Upper lobe of left lung (tissue), 6 donors: ENCODE measurements at regions not wholly inside any gene's neighbourhood (a gene's known extent, or its start where the extent isn't known, plus 50 kb on each side); places are given as distances from the start of the nearest gene placed in this dataset.

Source experiments
- ATAC-seq, 2 donors: fragments of 200-7000 bp; cut with Tn5 transposase; one replicate each; pipeline ENCODE4 v1.9.1; 2022; ENCODE audit warnings: mild to moderate bottlenecking in 2 of 2, moderate library complexity in 2 of 2; ENCODE audit not compliant: low FRiP score in 2 of 2
- DNase-seq, 2 donors: peaks; one replicate each; pipeline ENCODE4 v3.0.0-alpha.2; 2019 to 2020
- H3K27ac ChIP-seq, 4 donors: fragments of 200-600 bp; sonication (generic); one replicate each; pipeline ENCODE4 v1.5.1; 2016 to 2019
- H3K27me3 ChIP-seq, 4 donors: fragments of 200-600 bp; sonication (generic); one replicate each; pipeline ENCODE4 v1.5.1; 2017 to 2019
- H3K36me3 ChIP-seq, 4 donors: fragments of 200-600 bp; sonication (generic); one replicate each; pipeline ENCODE4 v1.5.1; 2016 to 2019
- H3K4me1 ChIP-seq, 4 donors: fragments of 200-600 bp; sonication (generic); one replicate each; pipeline ENCODE4 v1.5.1; 2018 to 2019
- H3K4me3 ChIP-seq, 4 donors: fragments of 200-600 bp; sonication (generic); one replicate each; pipeline ENCODE4 v1.5.1; 2017 to 2019; ENCODE audit warnings: mild to moderate bottlenecking in 2 of 4, moderate library complexity in 1 of 4
- H3K9me3 ChIP-seq, 4 donors: fragments of 200-600 bp; sonication (generic); one replicate each; pipeline ENCODE4 v1.5.1; 2018 to 2019
- EP300 ChIP-seq, 4 donors: sonication (generic); formaldehyde crosslinking; IDR thresholded peaks; one replicate each; pipeline ENCODE4 v1.5.1; 2017; ENCODE audit warnings: antibody characterized with exemption in 4 of 4, control low read depth in 2 of 4
- POLR2A ChIP-seq, 4 donors: fragments of 450-650 bp; IDR thresholded peaks; one replicate each; pipeline ENCODE4 v1.5.1; 2016 to 2017; ENCODE audit warnings: antibody characterized with exemption in 4 of 4, mild to moderate bottlenecking in 2 of 4
- POLR2AphosphoS5 ChIP-seq, 2 donors: sonication (generic); formaldehyde crosslinking; IDR thresholded peaks; one replicate each; pipeline ENCODE4 v1.5.1; 2017; ENCODE audit warnings: antibody characterized with exemption in 2 of 2
- WGBS, 2 donors: methylation state at CpG; one replicate each; pipeline ENCODE4 v1.1.5; 2017 to 2018; 5-methylcytosine and 5-hydroxymethylcytosine counted together
- TF ChIP-seq, protein P1 (sequence below), 6 experiments: fragments of 450-650 bp in 4 of 6; fragments of 200-600 bp in 2 of 6; sonication (generic) in 2 of 6; IDR thresholded peaks; one replicate each; pipeline ENCODE4 v1.5.1; 2016 to 2019; ENCODE audit warnings: antibody characterized with exemption in 6 of 6
- donor health status: DM: no; HTN: no; CAD: no; lungs with moderate emphysema.
- donor health status: DM: no; HTN: yes; CAD: no; lungs with severe emphysema.

DNA sequence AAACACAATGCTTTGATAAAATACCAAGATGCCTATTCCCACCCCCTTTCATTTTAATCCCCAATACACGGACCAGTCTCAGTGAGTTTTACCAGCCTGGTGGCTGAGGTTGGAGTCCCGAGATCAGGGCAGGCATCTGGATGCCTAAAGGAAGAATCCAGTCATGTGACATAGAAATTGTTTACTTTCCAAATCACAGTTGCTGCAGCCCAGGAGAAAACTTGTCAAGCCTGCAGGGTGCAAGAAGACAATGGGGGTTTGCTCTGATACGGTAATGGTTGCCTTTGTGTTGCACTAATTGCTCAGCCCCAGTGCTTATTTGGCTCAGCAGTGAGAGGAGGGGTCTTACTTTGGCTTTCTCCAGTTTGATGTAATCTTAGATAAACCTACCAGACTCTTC, 308.5 kb upstream of the POU3F2 start:
- Histone ChIP-seq H3K9me3 (no peaks in the 10 kb centered on the region), H3K27me3 (no peaks in the 10 kb centered on the region), H3K27ac (no peak overlapping the region), H3K4me1 (no peaks in the 10 kb centered on the region), H3K4me3 (no peak overlapping the region), H3K36me3 (no peaks in the 10 kb centered on the region)
- ATAC-seq (no peak), DNase-seq (no peak)
- no peak for TF ChIP-seq POLR2AphosphoS5 (IDR thresholded peaks at IDR 0.05)
- WGBS, 2 donors, result 27% methylated on average over 3 of the region's 3 CpGs

DNA sequence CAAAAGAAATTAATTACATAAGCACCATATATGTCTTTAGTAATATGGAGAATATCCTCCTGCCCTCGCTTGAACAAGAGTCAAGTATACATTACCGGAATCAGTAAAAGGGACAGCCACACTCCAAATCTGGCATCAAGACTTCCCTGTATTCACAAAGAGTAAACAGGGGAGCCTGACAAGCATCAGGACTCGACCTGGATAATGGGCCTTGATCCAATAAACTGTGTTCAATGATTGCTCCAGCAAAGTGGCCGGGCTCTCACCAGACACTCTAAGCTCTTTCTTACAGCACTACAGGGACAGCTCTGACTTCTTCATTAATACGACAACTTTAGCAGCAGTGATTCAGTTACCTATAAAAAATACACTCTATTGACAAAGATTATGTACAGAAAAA, 307.9 kb upstream of the POU3F2 start:
- TF ChIP-seq POLR2A (IDR thresholded peaks at IDR 0.05), result no peak
- TF ChIP-seq POLR2AphosphoS5 (IDR thresholded peaks at IDR 0.05), result no peak
- no peak for TF ChIP-seq EP300 (IDR thresholded peaks at IDR 0.05)
- TF ChIP-seq, protein P1, sequence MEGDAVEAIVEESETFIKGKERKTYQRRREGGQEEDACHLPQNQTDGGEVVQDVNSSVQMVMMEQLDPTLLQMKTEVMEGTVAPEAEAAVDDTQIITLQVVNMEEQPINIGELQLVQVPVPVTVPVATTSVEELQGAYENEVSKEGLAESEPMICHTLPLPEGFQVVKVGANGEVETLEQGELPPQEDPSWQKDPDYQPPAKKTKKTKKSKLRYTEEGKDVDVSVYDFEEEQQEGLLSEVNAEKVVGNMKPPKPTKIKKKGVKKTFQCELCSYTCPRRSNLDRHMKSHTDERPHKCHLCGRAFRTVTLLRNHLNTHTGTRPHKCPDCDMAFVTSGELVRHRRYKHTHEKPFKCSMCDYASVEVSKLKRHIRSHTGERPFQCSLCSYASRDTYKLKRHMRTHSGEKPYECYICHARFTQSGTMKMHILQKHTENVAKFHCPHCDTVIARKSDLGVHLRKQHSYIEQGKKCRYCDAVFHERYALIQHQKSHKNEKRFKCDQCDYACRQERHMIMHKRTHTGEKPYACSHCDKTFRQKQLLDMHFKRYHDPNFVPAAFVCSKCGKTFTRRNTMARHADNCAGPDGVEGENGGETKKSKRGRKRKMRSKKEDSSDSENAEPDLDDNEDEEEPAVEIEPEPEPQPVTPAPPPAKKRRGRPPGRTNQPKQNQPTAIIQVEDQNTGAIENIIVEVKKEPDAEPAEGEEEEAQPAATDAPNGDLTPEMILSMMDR (IDR thresholded peaks at IDR 0.05), result no peak
- no peaks in the 10 kb centered on the region for H3K36me3 ChIP-seq
- no peak for ATAC-seq
- no peak overlapping the region for H3K4me3 ChIP-seq
- no peak overlapping the region for H3K27ac ChIP-seq
- no peaks in the 10 kb centered on the region for H3K4me1 ChIP-seq
- H3K27me3 ChIP-seq, result no peaks in the 10 kb centered on the region
- 38 to 46% methylated on average over 5 of the region's 5 CpGs for WGBS, 2 donors
- H3K9me3 ChIP-seq, result no peaks in the 10 kb centered on the region
- DNase-seq, result no peak

DNA sequence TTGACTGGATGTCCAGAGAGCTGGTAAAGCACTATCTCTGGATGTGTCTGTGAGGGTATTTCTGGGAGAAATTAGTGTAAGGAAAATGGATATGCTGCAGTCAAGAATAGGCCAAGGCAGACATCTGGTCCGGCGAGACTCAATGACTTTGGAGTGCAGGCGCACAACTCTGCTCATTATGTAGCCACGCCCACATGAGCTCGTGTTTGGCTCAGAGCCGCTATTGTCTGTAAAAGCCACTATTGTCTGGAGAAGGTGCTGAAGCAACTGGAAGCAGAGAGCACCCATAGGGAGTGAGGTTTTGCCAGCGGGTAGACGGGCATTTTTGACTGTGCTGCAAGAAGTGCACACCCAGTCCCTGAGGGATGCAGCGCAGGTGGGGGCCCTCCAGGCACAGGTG, 305.0 kb upstream of the POU3F2 start:
- Histone ChIP-seq H3K27me3 (no peaks in the 10 kb centered on the region), H3K36me3 (no peaks in the 10 kb centered on the region), H3K9me3 (no peaks in the 10 kb centered on the region), H3K27ac (no peak overlapping the region), H3K4me1 (no peaks in the 10 kb centered on the region), H3K4me3 (no peak overlapping the region)
- TF ChIP-seq, protein P1 (IDR thresholded peaks at IDR 0.05), result no peak
- TF ChIP-seq POLR2AphosphoS5 (IDR thresholded peaks at IDR 0.05) (no peak), POLR2A (IDR thresholded peaks at IDR 0.05) (no peak), EP300 (IDR thresholded peaks at IDR 0.05) (no peak)
- DNase-seq (peak in 1 of 2 donors; percentile 24), ATAC-seq (no peak)
- 87 to 89% methylated on average over 8 to 9 of the region's 9 CpGs for WGBS, 2 donors

DNA sequence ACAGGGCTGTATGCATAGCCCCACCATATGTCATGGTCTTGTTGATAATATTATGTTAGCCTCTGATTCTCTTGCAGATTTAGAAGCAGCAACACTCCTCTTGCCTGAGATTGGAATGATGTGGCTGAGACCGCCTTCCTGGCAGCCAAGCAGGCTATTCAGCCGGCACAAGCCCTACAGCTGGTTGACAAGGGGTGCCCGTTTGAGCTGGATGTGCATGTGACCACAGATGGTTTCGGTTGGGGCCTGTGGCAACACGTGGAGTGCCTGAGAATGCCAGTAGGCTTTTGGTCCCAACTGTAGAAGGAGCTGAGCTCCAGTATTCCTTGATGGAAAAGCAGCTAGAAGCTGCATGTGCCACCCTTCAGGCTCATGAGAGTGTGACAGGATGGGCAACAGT, 303.6 kb upstream of the POU3F2 start:
- TF ChIP-seq POLR2AphosphoS5 (IDR thresholded peaks at IDR 0.05) (no peak), POLR2A (IDR thresholded peaks at IDR 0.05) (no peak), EP300 (IDR thresholded peaks at IDR 0.05) (no peak)
- TF ChIP-seq, protein P1 (IDR thresholded peaks at IDR 0.05), result no peak
- 75 to 82% methylated on average over 3 to 5 of the region's 5 CpGs for WGBS, 2 donors
- no peak for ATAC-seq
- H3K9me3 ChIP-seq, result no peaks in the 10 kb centered on the region
- H3K4me3 ChIP-seq, result no peak overlapping the region
- no peaks in the 10 kb centered on the region for H3K4me1 ChIP-seq
- H3K27ac ChIP-seq, result no peak overlapping the region
- H3K27me3 ChIP-seq, result no peaks in the 10 kb centered on the region
- DNase-seq, result peak in 1 of 2 donors; percentile 2
- no peaks in the 10 kb centered on the region for H3K36me3 ChIP-seq

DNA sequence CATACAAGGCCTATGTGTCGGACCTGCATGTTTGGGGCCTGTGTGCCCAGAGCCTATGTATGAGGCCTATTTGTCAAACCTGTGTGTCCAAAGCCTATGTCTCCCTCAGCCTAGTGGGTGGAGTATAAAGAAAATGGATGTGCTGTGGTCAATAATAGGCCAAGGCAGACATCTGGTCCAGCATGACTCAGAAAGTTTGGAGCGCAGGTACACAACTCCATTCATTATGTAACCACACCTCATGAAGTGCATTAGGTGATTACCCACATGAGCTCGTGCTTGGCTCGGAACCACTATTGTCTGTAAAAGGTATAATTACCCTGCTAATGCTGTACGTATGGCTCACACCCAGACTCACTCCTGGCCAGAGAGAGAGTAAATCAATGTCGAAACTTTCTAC, 302.4 kb upstream of the POU3F2 start:
- TF ChIP-seq POLR2AphosphoS5 (IDR thresholded peaks at IDR 0.05) (no peak), EP300 (IDR thresholded peaks at IDR 0.05) (no peak), POLR2A (IDR thresholded peaks at IDR 0.05) (no peak)
- TF ChIP-seq, protein P1 (IDR thresholded peaks at IDR 0.05), result no peak
- Histone ChIP-seq H3K27ac (no peak overlapping the region), H3K4me3 (no peak overlapping the region), H3K9me3 (no peaks in the 10 kb centered on the region), H3K36me3 (no peaks in the 10 kb centered on the region), H3K27me3 (no peaks in the 10 kb centered on the region), H3K4me1 (no peaks in the 10 kb centered on the region)
- WGBS, 2 donors, result 85 to 89% methylated on average over 5 to 6 of the region's 6 CpGs
- no peak for ATAC-seq
- no peak for DNase-seq
